ENCODE measurements at regions not wholly inside any gene's neighbourhood (a gene's known extent, or its start where the extent isn't known, plus 50 kb on each side); places are given as distances from the start of the nearest gene placed in this dataset.

- DNase-seq: no peak
- Histone ChIP-seq H3K9me3 (ENCODE audit: control insufficient read depth in 4 of 4, insufficient read depth in 3 of 4, low read length in 3 of 4) (no peaks in the 10 kb centered on the region), H3K27ac (ENCODE audit: low read depth in 1 of 2, low read length in 1 of 2) (no peak overlapping the region), H3K36me3 (ENCODE audit: control insufficient read depth in 4 of 4, insufficient read depth in 4 of 4, low read length in 4 of 4) (no peaks in the 10 kb centered on the region), H3K4me3 (no peak overlapping the region), H3K27me3 (ENCODE audit: control insufficient read depth in 3 of 3, insufficient read depth in 3 of 3, low read length in 2 of 3) (no peaks in the 10 kb centered on the region), H3K4me1 (ENCODE audit: control insufficient read depth in 5 of 5, insufficient read depth in 5 of 5, low read length in 5 of 5) (peaks cover 0 to 4% (median under 1%) of the 10 kb centered on the region in 5 donors), H3K9ac (ENCODE audit: insufficient read depth in 1 of 2, low read length in 2 of 2) (no peak overlapping the region)
- ATAC-seq (ENCODE audit: insufficient read depth, low FRiP score): no peak
- TF ChIP-seq, protein P1, sequence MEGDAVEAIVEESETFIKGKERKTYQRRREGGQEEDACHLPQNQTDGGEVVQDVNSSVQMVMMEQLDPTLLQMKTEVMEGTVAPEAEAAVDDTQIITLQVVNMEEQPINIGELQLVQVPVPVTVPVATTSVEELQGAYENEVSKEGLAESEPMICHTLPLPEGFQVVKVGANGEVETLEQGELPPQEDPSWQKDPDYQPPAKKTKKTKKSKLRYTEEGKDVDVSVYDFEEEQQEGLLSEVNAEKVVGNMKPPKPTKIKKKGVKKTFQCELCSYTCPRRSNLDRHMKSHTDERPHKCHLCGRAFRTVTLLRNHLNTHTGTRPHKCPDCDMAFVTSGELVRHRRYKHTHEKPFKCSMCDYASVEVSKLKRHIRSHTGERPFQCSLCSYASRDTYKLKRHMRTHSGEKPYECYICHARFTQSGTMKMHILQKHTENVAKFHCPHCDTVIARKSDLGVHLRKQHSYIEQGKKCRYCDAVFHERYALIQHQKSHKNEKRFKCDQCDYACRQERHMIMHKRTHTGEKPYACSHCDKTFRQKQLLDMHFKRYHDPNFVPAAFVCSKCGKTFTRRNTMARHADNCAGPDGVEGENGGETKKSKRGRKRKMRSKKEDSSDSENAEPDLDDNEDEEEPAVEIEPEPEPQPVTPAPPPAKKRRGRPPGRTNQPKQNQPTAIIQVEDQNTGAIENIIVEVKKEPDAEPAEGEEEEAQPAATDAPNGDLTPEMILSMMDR (IDR thresholded peaks at IDR 0.05; ENCODE audit: control extremely low read depth, extremely low read depth): no peak
- 87 to 92% methylated on average over 1 of the region's 1 CpG for WGBS, 2 donors
These were observed 436.7 kb downstream of the BCKDHB start for GRCh38 chr6:80543151-80543550.

DNA sequence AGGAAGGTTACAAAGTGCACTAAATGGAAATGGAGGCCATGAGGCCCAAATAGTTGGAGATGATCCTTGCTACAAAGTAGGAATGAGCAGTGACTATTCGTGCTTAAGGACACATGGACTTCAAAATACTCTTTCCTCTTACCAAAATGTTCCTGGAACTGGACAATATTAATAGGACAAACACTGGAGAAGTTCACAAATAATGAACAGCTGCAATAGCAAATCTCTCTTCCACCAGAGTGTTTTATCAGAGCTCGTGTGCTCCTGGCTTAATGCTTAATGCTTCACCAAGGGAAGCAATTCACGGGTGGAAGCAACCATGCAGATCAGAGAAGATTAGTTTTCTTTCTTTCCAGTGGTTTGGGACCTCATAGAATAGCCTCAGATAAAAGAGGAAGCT lies 435.4 kb downstream of the BCKDHB start:
- no peak for DNase-seq
- H3K36me3 ChIP-seq (ENCODE audit: control insufficient read depth in 4 of 4, insufficient read depth in 4 of 4, low read length in 4 of 4): no peaks in the 10 kb centered on the region
- H3K27me3 ChIP-seq (ENCODE audit: control insufficient read depth in 3 of 3, insufficient read depth in 3 of 3, low read length in 2 of 3): no peaks in the 10 kb centered on the region
- peaks cover 0 to 2% (median 0%) of the 10 kb centered on the region in 5 donors for H3K4me1 ChIP-seq (ENCODE audit: control insufficient read depth in 5 of 5, insufficient read depth in 5 of 5, low read length in 5 of 5)
- no peaks in the 10 kb centered on the region for H3K9me3 ChIP-seq (ENCODE audit: control insufficient read depth in 4 of 4, insufficient read depth in 3 of 4, low read length in 3 of 4)
- H3K27ac ChIP-seq (ENCODE audit: low read depth in 1 of 2, low read length in 1 of 2): no peak overlapping the region
- TF ChIP-seq, protein P1 (IDR thresholded peaks at IDR 0.05; ENCODE audit: control extremely low read depth, extremely low read depth): no peak
- ATAC-seq (ENCODE audit: insufficient read depth, low FRiP score): no peak
- no peak overlapping the region for H3K9ac ChIP-seq (ENCODE audit: insufficient read depth in 1 of 2, low read length in 2 of 2)
- WGBS, 2 donors: 53 to 69% methylated on average over 3 of the region's 3 CpGs
- no peak overlapping the region for H3K4me3 ChIP-seq

DNA sequence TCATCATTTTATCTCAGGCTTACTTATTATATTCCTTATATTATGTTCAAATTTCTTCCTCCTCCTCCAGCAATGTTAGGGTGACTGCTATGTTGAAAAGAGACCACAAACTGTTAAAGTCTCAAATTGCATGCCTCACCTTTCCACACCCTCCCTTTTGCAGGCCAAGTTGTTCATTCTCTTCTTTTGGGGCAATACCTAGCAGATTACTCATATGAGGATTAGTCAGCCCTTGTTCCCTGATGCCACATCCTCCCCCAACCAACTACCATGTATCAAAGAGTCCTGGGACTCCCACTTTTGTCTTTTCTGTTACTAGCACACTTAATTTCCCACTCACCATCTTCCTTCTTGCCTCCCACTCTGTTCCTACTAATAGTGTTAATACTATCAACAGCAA lies 434.7 kb downstream of the BCKDHB start:
- DNase-seq (no peak), ATAC-seq (ENCODE audit: insufficient read depth, low FRiP score) (no peak)
- Histone ChIP-seq H3K9ac (ENCODE audit: insufficient read depth in 1 of 2, low read length in 2 of 2) (no peak overlapping the region), H3K27ac (ENCODE audit: low read depth in 1 of 2, low read length in 1 of 2) (no peak overlapping the region), H3K36me3 (ENCODE audit: control insufficient read depth in 4 of 4, insufficient read depth in 4 of 4, low read length in 4 of 4) (no peaks in the 10 kb centered on the region), H3K4me1 (ENCODE audit: control insufficient read depth in 5 of 5, insufficient read depth in 5 of 5, low read length in 5 of 5) (peaks cover 0 to 2% (median 0%) of the 10 kb centered on the region in 5 donors), H3K27me3 (ENCODE audit: control insufficient read depth in 3 of 3, insufficient read depth in 3 of 3, low read length in 2 of 3) (no peaks in the 10 kb centered on the region), H3K4me3 (no peak overlapping the region), H3K9me3 (ENCODE audit: control insufficient read depth in 4 of 4, insufficient read depth in 3 of 4, low read length in 3 of 4) (no peaks in the 10 kb centered on the region)
- TF ChIP-seq, protein P1 (IDR thresholded peaks at IDR 0.05; ENCODE audit: control extremely low read depth, extremely low read depth): no peak

GRCh38 chr6:80540700-80541099 lies 434.2 kb downstream of the BCKDHB start:
- Histone ChIP-seq H3K4me1 (ENCODE audit: control insufficient read depth in 5 of 5, insufficient read depth in 5 of 5, low read length in 5 of 5) (peaks cover 0 to 2% (median 0%) of the 10 kb centered on the region in 5 donors), H3K4me3 (no peak overlapping the region), H3K9me3 (ENCODE audit: control insufficient read depth in 4 of 4, insufficient read depth in 3 of 4, low read length in 3 of 4) (no peaks in the 10 kb centered on the region), H3K9ac (ENCODE audit: insufficient read depth in 1 of 2, low read length in 2 of 2) (no peak overlapping the region), H3K27ac (ENCODE audit: low read depth in 1 of 2, low read length in 1 of 2) (no peak overlapping the region), H3K36me3 (ENCODE audit: control insufficient read depth in 4 of 4, insufficient read depth in 4 of 4, low read length in 4 of 4) (no peaks in the 10 kb centered on the region), H3K27me3 (ENCODE audit: control insufficient read depth in 3 of 3, insufficient read depth in 3 of 3, low read length in 2 of 3) (no peaks in the 10 kb centered on the region)
- ATAC-seq (ENCODE audit: insufficient read depth, low FRiP score) (no peak), DNase-seq (no peak)
- WGBS, 2 donors: 78 to 89% methylated on average over 1 of the region's 1 CpG
- TF ChIP-seq, protein P1 (IDR thresholded peaks at IDR 0.05; ENCODE audit: control extremely low read depth, extremely low read depth): no peak

Data from lung (tissue), 11 donors.